Calu3 (cell line): ENCODE measurements at regions not wholly inside any gene's neighbourhood (a gene's known extent, or its start where the extent isn't known, plus 50 kb on each side); places are given as distances from the start of the nearest gene placed in this dataset.

Source experiments
- BruUV-seq: library from RNA; stranded (reverse); fragments of 400-500 nt; replicated peaks from 2 replicates; lab custom pipeline; 2021; lab: Mats Ljungman, UMichigan
- CTCF ChIA-PET: fragments of 300-600 bp; sonication (Branson Sonifier 250); formaldehyde crosslinking; loops from one replicate; lab custom pipeline; 2022; ENCODE audit warnings: antibody characterized with exemption; lab: Charles Lee
- DNase-seq: peaks from one replicate; pipeline ENCODE4 v3.0.0; 2022
- H3K27ac Mint-ChIP-seq: one replicate; pipeline ENCODE4 v1.8.0; 2022; ENCODE audit warnings: mixed read lengths; ENCODE audit not compliant: unreplicated experiment
- H3K27me3 Mint-ChIP-seq: one replicate; pipeline ENCODE4 v1.8.0; 2022; ENCODE audit warnings: mixed read lengths; ENCODE audit not compliant: unreplicated experiment
- H3K36me3 Mint-ChIP-seq: one replicate; pipeline ENCODE4 v1.8.0; 2022; ENCODE audit warnings: mild to moderate bottlenecking, moderate library complexity, mixed read lengths; ENCODE audit not compliant: insufficient read depth, unreplicated experiment
- H3K4me1 Mint-ChIP-seq: one replicate; pipeline ENCODE4 v1.8.0; 2022; ENCODE audit warnings: mild to moderate bottlenecking, low read depth, mixed read lengths; ENCODE audit not compliant: unreplicated experiment
- H3K4me3 Mint-ChIP-seq: one replicate; pipeline ENCODE4 v1.8.0; 2022; ENCODE audit warnings: mild to moderate bottlenecking, low read depth, moderate library complexity, mixed read lengths; ENCODE audit not compliant: unreplicated experiment
- H3K9me3 Mint-ChIP-seq: one replicate; pipeline ENCODE4 v1.8.0; 2022; ENCODE audit warnings: low read depth, mixed read lengths; ENCODE audit not compliant: unreplicated experiment
- CTCF ChIP-seq: fragments of 200-600 bp; IDR thresholded peaks from one replicate; pipeline ENCODE4 v1.8.0; 2022; ENCODE audit warnings: antibody characterized with exemption; ENCODE audit not compliant: unreplicated experiment
- intact Hi-C: fragments of 100-400 bp; cut with micrococcal nuclease; formaldehyde crosslinking; loops from one replicate; pipeline ENCODE4 v1.10.0; 2022; ENCODE audit not compliant: unreplicated experiment

GRCh38 chr13:105902396-105902795 lies 633.1 kb downstream of the EFNB2 start:
- Mint-ChIP-seq H3K4me3 (no peak overlapping the region), H3K36me3 (no peaks in the 10 kb centered on the region), H3K4me1 (no peaks in the 10 kb centered on the region), H3K27me3 (no peaks in the 10 kb centered on the region), H3K9me3 (no peaks in the 10 kb centered on the region), H3K27ac (no peak overlapping the region)
- no TSS peak for BruUV-seq
- DNase-seq: no peak
- intact Hi-C loops: no loop called here
- CTCF ChIA-PET: no interaction called here
- TF ChIP-seq CTCF: no peak

GRCh38 chr13:105897575-105897974 lies 637.9 kb downstream of the EFNB2 start:
- no peak for DNase-seq
- CTCF ChIA-PET: no interaction called here
- H3K27me3 Mint-ChIP-seq: no peaks in the 10 kb centered on the region
- no peak for TF ChIP-seq CTCF
- no peak overlapping the region for H3K4me3 Mint-ChIP-seq
- H3K4me1 Mint-ChIP-seq: no peaks in the 10 kb centered on the region
- intact Hi-C loops: no loop called here
- peaks cover 2% of the 10 kb centered on the region for H3K9me3 Mint-ChIP-seq
- BruUV-seq: no TSS peak
- H3K36me3 Mint-ChIP-seq: no peaks in the 10 kb centered on the region
- no peak overlapping the region for H3K27ac Mint-ChIP-seq

GRCh38 chr13:105894697-105895096 lies 640.8 kb downstream of the EFNB2 start:
- intact Hi-C loops: no loop called here
- Mint-ChIP-seq H3K27ac (no peak overlapping the region), H3K27me3 (no peaks in the 10 kb centered on the region), H3K36me3 (no peaks in the 10 kb centered on the region), H3K4me1 (no peaks in the 10 kb centered on the region), H3K4me3 (no peak overlapping the region), H3K9me3 (peaks cover 2% of the 10 kb centered on the region)
- no peak for DNase-seq
- CTCF ChIA-PET: no interaction called here
- BruUV-seq: no TSS peak
- no peak for TF ChIP-seq CTCF

- no peak for TF ChIP-seq CTCF
- CTCF ChIA-PET: no interaction called here
- no peak overlapping the region for H3K27ac Mint-ChIP-seq
- intact Hi-C loops: no loop called here
- no peak for DNase-seq
- no TSS peak for BruUV-seq
- H3K4me1 Mint-ChIP-seq: no peaks in the 10 kb centered on the region
- no peaks in the 10 kb centered on the region for H3K27me3 Mint-ChIP-seq
- H3K9me3 Mint-ChIP-seq: peaks cover 2% of the 10 kb centered on the region
- no peak overlapping the region for H3K4me3 Mint-ChIP-seq
- H3K36me3 Mint-ChIP-seq: no peaks in the 10 kb centered on the region
Measured at GRCh38 chr13:105890509-105890908, 645.0 kb downstream of the EFNB2 start.
